Hematopoietic multipotent progenitor cell treated with erythropoietin and hydrocortisone succinate and interleukin-3 and kit ligand, for 8 days (in vitro differentiated cells): ENCODE measurements at regions not wholly inside any gene's neighbourhood (a gene's known extent, or its start where the extent isn't known, plus 50 kb on each side); places are given as distances from the start of the nearest gene placed in this dataset.
"Not testable (repeated sequence)": the region's sequence is repeated elsewhere in the genome, so short reads cannot be mapped to it uniquely, and the experiment has no call there.

Source experiments
- DNase-seq: peaks from one replicate; pipeline ENCODE4 v3.0.0-alpha.2; 2015

DNA sequence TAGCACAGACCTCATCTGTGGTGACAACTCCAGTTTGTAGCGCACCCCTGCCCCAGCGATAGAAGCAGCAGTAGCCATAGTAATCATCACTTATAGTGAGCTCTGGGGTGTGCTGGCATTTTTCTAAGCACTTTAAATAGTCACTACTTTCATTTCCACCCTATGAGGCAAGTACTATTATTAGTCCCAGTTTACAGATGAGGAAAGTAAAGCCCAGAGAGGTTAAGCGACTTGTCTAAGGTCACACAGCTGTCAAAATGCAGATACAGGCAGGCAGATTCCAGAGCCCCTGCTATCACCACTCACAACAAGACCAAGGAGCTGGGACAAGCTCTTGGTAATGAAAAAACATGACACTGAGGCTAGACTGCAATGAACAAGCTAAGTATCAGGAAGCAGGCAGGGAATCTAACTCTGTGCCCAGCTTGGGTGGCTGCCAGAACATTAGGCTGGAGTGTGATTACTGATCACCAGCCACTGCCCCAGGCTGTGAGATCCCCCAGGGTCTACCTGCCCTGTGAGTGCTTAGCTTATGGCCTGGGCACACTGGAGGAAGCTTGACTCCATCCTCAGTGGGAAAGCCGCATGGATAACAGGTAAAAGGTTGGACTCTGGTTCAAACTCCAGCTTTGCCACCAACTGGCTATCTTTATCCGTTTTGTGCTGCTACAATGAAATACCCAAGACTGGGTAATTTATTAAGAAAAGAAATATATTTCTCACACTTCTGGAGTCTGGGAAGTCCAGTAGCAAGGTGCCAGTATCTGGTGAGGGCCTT is 561.1 kb downstream of the MN1 start:
- no peak for DNase-seq

DNA sequence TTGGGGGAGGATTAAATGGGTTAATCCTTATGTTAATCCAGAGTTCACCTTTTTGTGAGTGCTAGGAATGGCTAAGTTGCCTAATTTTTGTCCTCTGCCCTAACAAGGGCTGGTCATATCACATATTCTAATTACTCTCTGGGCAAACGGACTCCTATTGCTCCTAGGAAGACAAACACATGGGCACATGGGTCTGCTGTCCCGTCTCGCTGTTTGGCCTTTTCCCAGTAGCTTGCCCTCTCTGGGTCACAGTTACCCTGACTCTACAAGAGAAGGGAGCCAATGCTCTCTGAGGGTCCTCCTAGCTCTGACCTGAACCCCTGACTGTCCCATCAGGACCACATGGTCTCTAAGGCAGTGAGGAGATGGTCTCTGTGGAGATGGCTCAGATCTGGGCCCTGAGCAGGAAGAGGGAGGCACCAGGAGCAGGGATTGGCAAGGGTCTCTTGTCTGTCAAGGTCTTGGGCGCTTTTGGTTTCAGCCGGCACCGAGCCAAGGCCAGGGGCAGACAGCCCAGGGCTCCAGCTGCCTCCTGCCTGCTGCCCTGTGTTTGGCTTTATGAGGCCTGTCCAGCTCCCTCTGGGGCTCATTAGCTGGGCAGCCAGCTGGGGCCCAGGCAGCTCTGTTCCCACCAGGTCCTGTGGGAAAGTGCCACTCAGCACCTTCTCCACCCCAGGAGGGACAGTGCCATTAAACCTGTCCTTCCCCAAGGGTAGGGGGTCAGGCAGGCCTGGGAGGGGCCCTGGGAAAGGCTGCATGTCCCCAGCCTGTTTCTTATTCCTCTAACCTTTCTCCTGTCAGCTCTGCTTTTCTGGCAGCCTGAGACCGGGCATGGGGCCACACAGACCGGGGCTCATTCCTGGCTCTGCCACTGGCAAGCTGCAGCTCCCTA is 559.9 kb downstream of the MN1 start:
- no peak for DNase-seq

DNA sequence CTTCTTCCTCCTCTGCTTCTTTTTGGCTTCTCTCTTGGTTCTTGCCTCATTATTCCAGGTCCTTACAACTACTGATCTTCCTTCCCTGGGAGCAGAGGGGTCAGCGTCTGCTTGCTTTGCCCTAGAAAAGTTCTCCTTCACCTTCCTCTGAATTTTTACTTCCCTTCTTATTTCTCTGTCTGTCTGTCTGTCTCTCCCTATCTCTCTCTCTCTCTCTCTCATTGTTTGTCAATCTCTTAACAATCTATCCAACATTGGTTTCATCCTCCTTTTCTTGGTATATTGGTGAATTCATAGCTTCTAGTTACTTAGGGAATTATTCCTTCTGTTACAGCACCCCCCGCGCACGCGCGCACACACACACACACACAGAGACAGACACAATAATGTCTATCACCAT is 559.1 kb downstream of the MN1 start:
- no peak for DNase-seq

DNA sequence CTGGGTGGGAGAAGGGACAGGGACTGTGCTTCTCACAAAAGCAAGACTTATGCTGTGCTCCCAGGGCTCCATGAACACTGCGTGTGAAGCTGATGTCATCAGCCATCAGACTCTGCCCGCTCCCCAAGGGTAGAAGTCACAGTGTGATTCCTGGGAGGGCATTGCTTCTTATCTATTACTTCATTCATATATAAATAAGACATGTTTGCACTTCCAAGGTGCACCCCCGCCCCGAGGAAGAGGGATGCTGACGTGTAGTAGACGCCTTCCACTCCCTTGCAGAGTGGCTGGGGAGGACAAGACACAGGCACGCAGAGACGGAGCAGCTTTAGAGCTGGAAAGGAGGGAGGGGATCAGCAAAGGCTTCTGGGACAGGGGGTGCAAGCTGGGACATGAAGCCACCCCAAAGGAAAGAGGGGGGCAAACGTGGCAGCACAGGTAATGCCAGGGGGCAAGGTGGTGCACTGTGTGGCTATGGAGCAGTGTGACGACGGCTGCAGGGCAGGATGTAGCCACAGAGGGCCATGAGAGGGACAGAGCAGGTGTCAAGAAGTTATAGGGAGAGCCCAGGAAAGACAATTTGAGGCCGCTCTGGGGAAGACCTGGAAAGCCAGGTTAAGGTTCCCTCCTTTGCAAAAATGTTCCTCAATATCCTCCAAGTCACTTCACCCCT is 558.5 kb downstream of the MN1 start:
- DNase-seq = no peak

DNA sequence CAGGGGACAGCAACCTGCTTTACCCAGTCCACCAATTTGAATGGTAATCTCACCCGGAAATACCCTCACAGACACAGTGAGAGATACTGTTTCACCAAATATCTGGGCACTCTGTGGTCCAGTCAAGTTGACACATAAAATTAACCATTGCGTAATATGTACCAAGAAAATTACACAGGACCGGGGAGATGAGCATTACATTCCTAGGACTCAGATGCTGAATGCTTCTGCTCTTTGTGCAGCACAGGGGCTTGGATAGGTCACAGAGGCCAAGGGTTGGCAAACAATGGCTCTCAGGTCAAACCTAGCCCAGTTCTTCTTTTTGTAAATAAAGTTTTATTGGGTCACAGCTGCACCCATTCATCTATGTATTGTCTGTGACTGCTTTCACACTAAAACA is 557.2 kb downstream of the MN1 start:
- DNase-seq = no peak

DNA sequence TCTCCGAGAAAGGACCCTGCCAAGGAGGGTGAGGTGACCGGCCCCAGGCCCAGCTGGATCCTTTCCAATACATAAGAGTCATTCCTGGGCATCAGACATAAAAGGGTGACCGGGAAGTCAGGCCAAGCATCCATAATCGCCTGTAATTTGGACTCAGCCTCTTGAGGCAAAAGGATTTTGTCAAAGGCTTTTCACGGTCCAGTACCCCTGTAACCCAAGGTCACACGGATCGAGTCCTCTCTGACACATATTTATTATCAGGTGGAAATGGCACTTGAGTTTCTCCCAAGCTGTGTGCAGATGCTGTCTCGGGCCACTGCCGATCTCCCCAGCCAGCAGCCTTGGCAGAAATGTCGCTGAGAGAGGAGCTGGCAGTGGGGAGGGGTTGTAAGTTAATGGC is 556.5 kb downstream of the MN1 start:
- no peak for DNase-seq

DNA sequence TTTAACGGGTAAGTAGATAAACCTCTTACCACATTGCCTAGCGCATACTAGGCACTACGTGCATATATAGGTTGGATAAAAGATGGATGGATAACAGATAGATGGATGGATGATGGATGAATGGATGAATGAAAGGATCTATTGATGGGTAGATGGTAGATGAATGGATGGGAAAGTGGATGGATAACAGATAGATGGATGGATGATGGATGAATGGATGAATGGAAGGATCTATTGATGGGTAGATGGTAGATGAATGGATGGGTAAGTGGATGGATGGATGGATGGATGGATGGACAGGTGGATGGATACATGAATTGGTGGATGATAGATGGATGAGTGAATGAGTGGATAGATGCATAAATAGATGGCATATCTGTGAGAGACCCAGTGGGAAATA is 555.0 kb downstream of the MN1 start:
- DNase-seq = no peak

GRCh38 chr22:27247701-27248434 is 553.7 kb downstream of the MN1 start:
- no peak for DNase-seq

DNA sequence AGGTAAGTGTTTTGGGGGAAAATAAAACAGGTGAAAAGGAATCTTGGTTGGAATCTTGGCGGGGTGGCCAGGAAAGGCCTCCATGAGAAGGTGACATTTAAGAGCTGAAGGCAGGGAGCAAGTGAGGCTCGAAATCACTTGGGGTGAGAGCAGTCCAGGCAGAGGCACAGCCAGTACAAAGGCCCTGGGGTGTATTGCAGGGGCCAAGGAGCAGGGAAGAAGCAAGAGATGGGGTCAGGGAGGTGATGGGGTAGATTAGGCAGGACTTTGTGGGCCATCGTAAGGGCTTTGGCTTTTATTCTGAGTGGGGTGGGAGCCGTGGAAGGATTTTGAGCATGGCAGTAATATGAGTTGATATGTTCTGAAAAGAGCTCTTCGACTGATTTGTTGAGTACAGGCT is 551.1 kb downstream of the MN1 start:
- DNase-seq = no peak

GRCh38 chr22:27250886-27251285 is 550.7 kb downstream of the MN1 start:
- no peak for DNase-seq

DNA sequence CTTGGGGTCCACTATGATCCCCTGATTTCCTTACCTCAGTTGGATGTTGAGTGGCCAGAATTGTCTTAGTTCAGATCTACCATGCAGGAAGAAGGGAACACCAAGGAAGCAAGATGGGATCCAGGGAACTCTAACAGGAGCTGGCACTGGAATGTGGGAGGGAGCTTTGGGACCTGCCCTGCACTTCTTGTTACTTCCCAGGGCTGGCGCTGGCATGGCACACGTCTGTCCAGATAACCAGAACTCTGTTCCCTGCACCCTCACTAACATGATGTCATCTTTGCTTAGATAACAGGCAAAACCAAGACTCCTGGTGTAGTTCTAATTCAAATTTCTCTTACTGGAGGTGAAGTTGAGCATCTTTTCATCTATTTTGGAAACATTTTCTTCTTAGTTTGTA is 550.0 kb downstream of the MN1 start:
- no peak for DNase-seq

- no peak for DNase-seq
These were observed 549.1 kb downstream of the MN1 start for GRCh38 chr22:27252282-27253049.

GRCh38 chr22:27253108-27253902 is 548.3 kb downstream of the MN1 start:
- no peak for DNase-seq

DNA sequence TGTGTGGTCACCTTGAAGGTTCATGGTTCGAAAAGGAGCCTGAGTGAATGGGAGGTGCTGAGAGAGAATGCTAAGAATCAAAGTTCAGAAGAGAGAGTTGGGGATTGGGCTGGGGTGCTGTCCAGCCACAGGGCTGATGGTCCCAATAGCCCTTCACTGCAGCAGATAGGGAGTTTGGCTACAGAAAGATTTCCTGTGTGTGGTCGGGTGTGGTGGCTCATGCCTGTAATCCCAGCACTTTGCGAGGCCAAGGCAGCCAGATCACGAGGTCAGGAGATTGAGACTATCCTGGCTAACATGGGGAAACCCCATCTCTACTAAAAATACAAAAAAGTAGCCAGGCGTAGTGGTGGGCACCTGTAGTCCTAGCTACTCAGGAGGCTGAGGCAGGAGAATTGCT is 547.5 kb downstream of the MN1 start:
- not testable (repeated sequence) for DNase-seq

DNA sequence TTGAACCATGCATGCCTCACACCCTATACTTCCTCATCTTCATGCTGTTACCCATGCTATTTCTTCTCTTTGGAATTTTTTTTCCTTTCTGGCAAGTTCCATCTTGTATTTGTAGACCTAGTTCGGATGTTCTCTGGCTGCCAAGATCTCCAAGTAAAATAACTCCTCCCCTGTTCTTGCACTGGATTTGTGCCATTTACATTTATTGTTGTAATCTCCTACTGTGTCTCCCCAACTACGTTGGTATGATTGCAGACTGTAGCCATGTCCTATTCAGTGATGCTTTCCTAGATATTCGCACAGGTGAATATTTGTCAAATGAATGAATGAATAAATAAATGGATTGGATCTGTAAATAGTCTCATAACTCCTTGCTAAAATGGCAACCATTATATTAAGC is 546.0 kb downstream of the MN1 start:
- DNase-seq = no peak

- no peak for DNase-seq
These were observed 543.6 kb downstream of the MN1 start for GRCh38 chr22:27257987-27258386.

DNA sequence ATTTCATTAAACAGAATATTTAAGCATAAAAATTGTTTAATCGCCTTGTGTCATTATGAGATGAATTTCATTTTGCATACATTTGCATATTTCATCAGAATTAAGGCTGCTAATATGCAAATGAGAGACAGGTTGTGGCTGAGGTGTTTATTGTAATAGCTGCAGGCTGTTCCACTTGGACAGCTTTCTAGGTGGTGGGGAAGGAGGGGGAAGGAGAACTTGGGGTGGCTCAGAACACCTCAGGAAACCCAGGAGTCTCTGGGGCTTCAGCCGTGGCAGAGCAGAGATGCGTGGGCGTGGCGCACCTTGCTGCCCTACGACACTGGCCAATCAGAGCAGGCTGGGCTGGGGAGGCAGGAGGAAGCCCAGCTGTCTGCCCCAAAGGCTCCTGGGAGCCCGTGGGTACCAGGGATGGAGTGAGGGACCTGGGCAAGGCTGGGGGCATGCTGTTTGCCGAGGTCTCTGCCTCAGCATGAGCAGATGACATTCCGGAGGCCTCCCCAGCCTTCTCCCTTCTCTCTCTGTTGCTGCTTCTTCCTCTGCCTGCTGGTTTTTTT is 542.9 kb downstream of the MN1 start:
- no peak for DNase-seq

- DNase-seq = no peak
These were observed 542.1 kb downstream of the MN1 start for GRCh38 chr22:27259433-27259832.

- no peak for DNase-seq
These were observed 541.4 kb downstream of the MN1 start for GRCh38 chr22:27260087-27260698.

DNA sequence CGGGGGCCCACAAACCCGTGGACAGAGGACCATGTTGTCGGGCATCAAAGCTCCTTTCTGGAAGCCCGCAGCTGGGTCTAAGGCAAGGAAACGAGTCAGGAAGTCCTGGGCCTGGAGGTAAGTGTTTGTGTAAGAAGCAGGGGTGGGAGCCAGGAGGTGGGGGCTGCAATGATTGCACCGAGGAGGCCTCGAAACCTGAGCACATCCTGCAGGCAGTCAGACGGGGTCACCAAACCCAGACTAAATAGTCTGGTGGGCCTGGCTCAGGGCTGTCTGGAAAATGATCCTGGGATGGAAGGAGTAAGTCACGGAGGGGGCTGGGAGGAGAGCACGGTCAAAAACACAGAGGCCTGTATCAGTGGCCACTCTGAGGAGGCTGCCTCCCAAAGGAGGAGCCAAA is 539.2 kb downstream of the MN1 start:
- DNase-seq = no peak

GRCh38 chr22:27264184-27264583 is 537.4 kb downstream of the MN1 start:
- no peak for DNase-seq
